OCI-LY1 (cell line): ENCODE measurements at regions not wholly inside any gene's neighbourhood (a gene's known extent, or its start where the extent isn't known, plus 50 kb on each side); places are given as distances from the start of the nearest gene placed in this dataset.
A peak's percentile ranks its signal among the peaks of the same experiment; 100 is the strongest.

ENCODE experiments used
- H2AFZ ChIP-seq: fragments of 200-600 bp; sonication (generic), shearing (Covaris generic); 2 replicates; pipeline ENCODE4 v1.6.0; 2014; ENCODE audit warnings: antibody characterized with exemption, mild to moderate bottlenecking, low read length
- H3F3A ChIP-seq: fragments of 200-600 bp; sonication (generic), shearing (Covaris generic); 2 replicates; pipeline ENCODE4 v1.6.0; 2014; ENCODE audit warnings: mild to moderate bottlenecking, antibody characterized with exemption, low read length, moderate library complexity; ENCODE audit not compliant: insufficient read depth
- H3K27ac ChIP-seq: fragments of 200-600 bp; sonication (generic); 2 replicates; pipeline ENCODE4 v1.5.1; 2014; ENCODE audit warnings: low read length, mixed run types, mild to moderate bottlenecking, low read depth; ENCODE audit not compliant: poor library complexity, severe bottlenecking
- H3K27me3 ChIP-seq: fragments of 200-600 bp; sonication (generic); 2 replicates; pipeline ENCODE4 v1.6.0; 2014; ENCODE audit warnings: antibody characterized with exemption, mild to moderate bottlenecking, low read length, moderate library complexity; ENCODE audit not compliant: insufficient read depth
- H3K36me3 ChIP-seq: fragments of 200-600 bp; sonication (generic); 2 replicates; pipeline ENCODE4 v1.6.1; 2014; ENCODE audit warnings: mild to moderate bottlenecking, antibody characterized with exemption, low read length, moderate library complexity, mixed read lengths; ENCODE audit not compliant: insufficient read depth
- H3K4me1 ChIP-seq: fragments of 200-600 bp; sonication (generic); 2 replicates; pipeline ENCODE4 v1.5.1; 2014; ENCODE audit warnings: mild to moderate bottlenecking, low read length, moderate library complexity; ENCODE audit not compliant: insufficient read depth, severe bottlenecking
- H3K4me2 ChIP-seq: fragments of 200-600 bp; sonication (generic), shearing (Covaris generic); 2 replicates; pipeline ENCODE4 v1.6.1; 2014; ENCODE audit warnings: low read length
- H3K4me3 ChIP-seq: fragments of 200-600 bp; sonication (generic); 2 replicates; pipeline ENCODE4 v1.5.1; 2014; ENCODE audit warnings: low read length, low read depth, mild to moderate bottlenecking, mixed read lengths; ENCODE audit not compliant: poor library complexity, severe bottlenecking
- H3K79me2 ChIP-seq: fragments of 200-600 bp; shearing (Covaris generic); 2 replicates; pipeline ENCODE4 v1.6.1; 2016; ENCODE audit warnings: mixed run types, low read length, mixed read lengths; ENCODE audit not compliant: insufficient read depth
- H3K9ac ChIP-seq: fragments of 200-600 bp; sonication (generic), shearing (Covaris generic); 2 replicates; pipeline ENCODE4 v1.6.1; 2014; ENCODE audit warnings: mild to moderate bottlenecking, low read length, mixed read lengths
- H3K9me2 ChIP-seq: fragments of 200-600 bp; sonication (generic), shearing (Covaris generic); 2 replicates; pipeline ENCODE4 v1.6.1; 2014; ENCODE audit warnings: low read depth, mild to moderate bottlenecking, low read length, mixed read lengths
- H3K9me3 ChIP-seq: fragments of 200-600 bp; shearing (Covaris generic); 2 replicates; pipeline ENCODE4 v1.6.1; 2014; ENCODE audit warnings: low read length, mixed read lengths
- H4K20me1 ChIP-seq: fragments of 200-600 bp; sonication (generic), shearing (Covaris generic); 2 replicates; pipeline ENCODE4 v1.6.0; 2016; ENCODE audit warnings: mild to moderate bottlenecking, low read length; ENCODE audit not compliant: insufficient read depth
- CTCF ChIP-seq: fragments of 200-600 bp; sonication (generic), shearing (Covaris generic); IDR thresholded peaks from 2 replicates; pipeline ENCODE4 v1.5.1; 2017; ENCODE audit warnings: mild to moderate bottlenecking, antibody characterized with exemption, low read length, moderate library complexity, mixed read lengths
- EZH2 ChIP-seq: fragments of 200-600 bp; sonication (generic), shearing (Covaris generic); IDR thresholded peaks from 2 replicates; pipeline ENCODE4 v1.8.0; 2017; ENCODE audit warnings: borderline replicate concordance, mixed run types, mild to moderate bottlenecking, antibody characterized with exemption, low read length, moderate library complexity, mixed read lengths

GRCh38 chr7:13639396-13639795 is 350.1 kb downstream of the ETV1 start:
- TF ChIP-seq EZH2 (no peak), CTCF (no peak)
- H3K27ac ChIP-seq, result no peak overlapping the region
- no peak overlapping the region for H3K9ac ChIP-seq
- H2AFZ ChIP-seq, result no peak overlapping the region
- peaks cover 24% of the 10 kb centered on the region for H3K4me1 ChIP-seq
- no peaks in the 10 kb centered on the region for H4K20me1 ChIP-seq
- H3K27me3 ChIP-seq, result no peaks in the 10 kb centered on the region
- no peak overlapping the region for H3K4me2 ChIP-seq
- 0 out of 2 replicates have a peak, but pooled peaks cover 6% of the 10 kb centered on the region for H3K9me3 ChIP-seq
- H3F3A ChIP-seq, result no peaks in the 10 kb centered on the region
- H3K36me3 ChIP-seq, result no peaks in the 10 kb centered on the region
- H3K79me2 ChIP-seq, result no peaks in the 10 kb centered on the region
- H3K4me3 ChIP-seq, result no peak overlapping the region
- no peaks in the 10 kb centered on the region for H3K9me2 ChIP-seq

- TF ChIP-seq CTCF, result no peak
- TF ChIP-seq EZH2, result no peak
- H3K27me3 ChIP-seq, result no peaks in the 10 kb centered on the region
- no peaks in the 10 kb centered on the region for H3K9me2 ChIP-seq
- H4K20me1 ChIP-seq, result no peaks in the 10 kb centered on the region
- H3K79me2 ChIP-seq, result no peaks in the 10 kb centered on the region
- H2AFZ ChIP-seq, result peak overlapping the region; percentile 87
- peak overlapping the region; percentile 21 for H3K27ac ChIP-seq
- H3K36me3 ChIP-seq, result no peaks in the 10 kb centered on the region
- no peaks in the 10 kb centered on the region for H3F3A ChIP-seq
- no peak overlapping the region for H3K9ac ChIP-seq
- no peak overlapping the region for H3K4me3 ChIP-seq
- 0 out of 2 replicates have a peak, but pooled peaks cover 6% of the 10 kb centered on the region for H3K9me3 ChIP-seq
- peaks cover 24% of the 10 kb centered on the region for H3K4me1 ChIP-seq
- H3K4me2 ChIP-seq, result no peak overlapping the region
Observed at GRCh38 chr7:13641714-13642113, 347.8 kb downstream of the ETV1 start.

- Histone ChIP-seq H3K36me3 (no peaks in the 10 kb centered on the region), H4K20me1 (no peaks in the 10 kb centered on the region), H3K4me3 (no peak overlapping the region), H3K9me3 (peaks cover 7% of the 10 kb centered on the region; the same call in 1 of the 2 replicates), H3F3A (no peaks in the 10 kb centered on the region), H3K4me2 (no peak overlapping the region), H3K9ac (no peak overlapping the region), H3K9me2 (no peaks in the 10 kb centered on the region), H3K4me1 (peaks cover 4% of the 10 kb centered on the region), H2AFZ (no peak overlapping the region), H3K27ac (no peak overlapping the region), H3K79me2 (no peaks in the 10 kb centered on the region), H3K27me3 (no peaks in the 10 kb centered on the region)
- TF ChIP-seq EZH2 (no peak), CTCF (no peak)
Observed at GRCh38 chr7:13651167-13651566, 338.3 kb downstream of the ETV1 start.
